Inferior parietal cortex (tissue), 1 donor: ENCODE measurements at regions not wholly inside any gene's neighbourhood (a gene's known extent, or its start where the extent isn't known, plus 50 kb on each side); places are given as distances from the start of the nearest gene placed in this dataset.
"Not testable (repeated sequence)": the region's sequence is repeated elsewhere in the genome, so short reads cannot be mapped to it uniquely, and the experiment has no call there.

Experiments
- DNase-seq: peaks from one replicate; pipeline ENCODE4 v3.0.0-alpha.2; 2016; ENCODE audit errors: extremely low spot score

DNA sequence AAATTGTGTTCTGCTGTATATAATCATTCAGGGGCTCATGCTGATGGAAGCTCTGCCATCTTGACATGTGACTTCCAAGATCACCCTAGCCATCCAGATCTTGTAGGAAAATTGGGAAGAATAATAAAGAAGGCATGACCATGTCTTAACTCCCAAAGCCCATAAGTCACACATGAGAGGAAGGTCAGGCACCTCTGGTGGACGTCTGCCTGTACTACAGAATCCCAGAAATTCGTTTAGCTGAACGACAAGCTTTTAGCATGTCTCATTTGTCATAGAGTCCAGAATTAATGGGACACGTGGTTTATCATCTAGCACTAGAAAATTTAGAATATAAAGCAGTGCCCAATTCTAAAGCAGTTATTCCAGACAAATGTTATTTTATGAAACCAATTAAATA, 212.7 kb downstream of the CENPC start:
- no peak for DNase-seq

- DNase-seq = no peak
Measured at GRCh38 chr4:67328393-67328792, 216.9 kb downstream of the CENPC start.

- DNase-seq = no peak
Measured at GRCh38 chr4:67328018-67328278, 217.4 kb downstream of the CENPC start.

DNA sequence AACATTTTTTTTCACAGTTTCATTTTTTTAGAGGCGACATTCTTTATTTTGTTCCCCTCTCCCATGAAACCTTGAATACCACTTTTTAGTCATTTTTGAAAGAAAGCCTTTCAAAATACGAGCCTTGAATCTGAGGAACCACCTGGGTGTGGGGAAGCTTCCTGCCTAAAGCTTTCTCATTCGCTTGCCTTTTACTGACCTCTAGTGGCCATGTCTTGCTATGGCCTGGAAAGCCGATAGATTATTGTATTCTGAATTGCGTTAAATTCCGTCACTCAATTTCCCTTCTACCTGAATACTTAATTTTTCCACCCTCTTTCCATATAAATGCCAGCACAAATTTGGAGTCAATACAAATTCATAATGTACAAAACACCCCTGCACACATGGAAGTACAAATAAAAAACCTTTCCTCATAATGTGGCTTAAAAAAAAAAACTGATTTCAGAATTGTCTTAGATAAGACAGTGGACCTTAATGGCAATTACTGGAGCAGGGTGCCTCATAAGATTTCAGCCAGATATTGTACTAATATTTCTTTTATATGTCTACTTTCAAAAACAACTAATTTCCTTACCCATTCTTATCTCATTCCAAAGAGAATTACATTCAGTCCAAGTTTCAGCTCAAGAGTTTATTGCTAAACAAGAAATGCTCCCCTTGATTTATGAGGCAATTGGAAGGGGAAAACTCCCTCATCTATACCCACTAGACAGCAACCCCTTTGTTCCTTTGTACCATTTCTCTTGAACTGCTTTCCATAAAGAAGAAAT, 217.9 kb downstream of the CENPC start:
- peak; percentile 92 for DNase-seq

- no peak for DNase-seq
Measured at GRCh38 chr4:67325791-67326190, 219.5 kb downstream of the CENPC start.

GRCh38 chr4:67320645-67321044, 224.7 kb downstream of the CENPC start:
- DNase-seq = no peak

- DNase-seq = not testable (repeated sequence)
Measured at GRCh38 chr4:67319607-67320006, 225.7 kb downstream of the CENPC start.

DNA sequence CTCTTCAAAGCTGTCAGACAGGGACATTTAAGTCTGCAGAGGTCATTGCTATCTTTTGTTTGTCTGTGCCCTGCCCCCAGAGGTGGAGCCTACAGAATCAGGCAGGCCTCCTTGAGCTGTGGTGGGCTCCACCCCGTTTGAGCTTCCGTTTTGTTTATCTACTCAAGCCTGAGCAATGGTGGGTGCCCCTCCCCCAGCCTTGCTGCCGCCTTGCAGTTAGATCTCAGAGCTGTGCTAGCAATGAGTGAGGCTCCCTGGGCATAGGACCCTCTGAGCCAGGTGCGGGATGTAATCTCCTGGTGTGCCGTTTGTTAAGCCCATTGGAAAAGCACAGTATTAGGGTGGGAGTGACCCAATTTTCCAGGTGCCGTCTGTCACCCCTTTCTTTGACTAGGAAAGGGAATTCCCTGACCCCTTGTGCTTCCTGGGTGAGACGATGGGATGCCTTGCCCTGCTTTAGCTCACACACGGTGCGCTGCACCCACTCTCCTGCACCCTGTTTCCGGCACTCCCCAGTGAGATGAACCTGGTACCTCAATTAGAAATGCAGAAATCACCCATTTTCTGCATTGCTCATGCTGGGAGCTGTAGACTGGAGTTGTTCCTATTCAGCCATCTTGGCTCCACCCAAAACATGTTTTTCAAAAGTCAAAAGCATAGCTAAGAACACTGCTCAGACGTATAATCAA, 244.7 kb downstream of the CENPC start:
- not testable (repeated sequence) for DNase-seq

DNA sequence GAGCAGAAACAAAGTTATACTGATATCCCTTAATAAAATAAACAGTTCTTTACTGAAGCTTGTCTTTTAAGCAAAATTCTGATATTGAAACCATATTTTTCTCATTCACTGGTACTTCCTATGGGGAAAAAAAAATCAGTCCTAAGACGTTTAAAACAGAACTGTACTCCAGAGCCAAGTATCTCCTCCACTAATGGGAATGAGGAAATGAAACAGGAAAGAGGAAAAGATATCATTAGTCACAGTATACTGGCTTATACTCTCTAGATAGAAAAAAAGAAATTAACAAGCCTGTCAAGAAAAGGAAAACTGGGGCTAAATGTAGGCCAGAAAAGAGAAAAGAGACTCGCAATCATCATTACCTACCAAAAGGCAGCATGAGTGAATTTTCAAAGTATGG, 252.7 kb downstream of the CENPC start:
- no peak for DNase-seq

- DNase-seq = no peak
Measured at GRCh38 chr4:67292045-67292444, 253.3 kb downstream of the CENPC start.

DNA sequence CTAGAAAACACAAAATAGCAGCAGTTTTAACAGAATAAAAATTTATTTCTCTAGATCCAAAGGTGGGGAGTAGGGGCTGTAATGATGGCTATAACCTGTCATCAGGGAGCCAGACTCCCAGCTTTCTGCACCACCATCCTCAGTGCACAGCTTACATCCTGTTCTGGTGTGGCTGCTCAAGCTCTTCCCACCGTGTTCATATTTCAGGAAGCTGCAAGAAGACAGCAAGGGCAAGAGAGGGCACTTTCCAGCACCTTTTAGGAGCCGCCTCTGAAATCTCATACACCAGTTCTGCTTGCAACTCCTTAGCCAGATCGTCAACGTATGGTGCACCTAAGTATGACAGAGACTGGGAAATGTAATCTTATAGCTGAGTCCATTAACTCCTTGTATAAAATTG, 253.7 kb downstream of the CENPC start:
- DNase-seq = no peak

- no peak for DNase-seq
Measured at GRCh38 chr4:67288964-67289363, 256.3 kb downstream of the CENPC start.

- no peak for DNase-seq
Measured at GRCh38 chr4:67286724-67287123, 258.6 kb downstream of the CENPC start.

DNA sequence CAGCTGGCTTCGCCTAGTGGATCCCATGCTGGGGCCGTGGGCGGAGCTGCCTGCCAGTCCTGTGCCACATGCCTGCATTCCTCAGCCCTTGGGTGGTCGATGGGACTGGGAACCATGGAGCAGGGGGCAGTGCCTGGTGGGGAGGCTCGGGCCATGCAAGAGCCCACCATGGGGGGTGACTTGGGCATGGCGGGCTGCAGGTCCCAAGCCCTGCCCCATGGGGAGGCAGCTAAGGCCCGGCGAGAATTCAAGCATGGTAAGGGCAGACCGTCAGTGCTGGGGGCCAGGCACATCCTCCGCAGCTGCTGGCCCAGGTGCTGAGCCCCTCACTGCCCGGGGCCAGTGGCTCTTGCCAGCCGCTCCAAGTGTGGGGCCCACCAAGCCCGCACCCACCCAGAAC, 262.6 kb downstream of the CENPC start:
- no peak for DNase-seq

DNA sequence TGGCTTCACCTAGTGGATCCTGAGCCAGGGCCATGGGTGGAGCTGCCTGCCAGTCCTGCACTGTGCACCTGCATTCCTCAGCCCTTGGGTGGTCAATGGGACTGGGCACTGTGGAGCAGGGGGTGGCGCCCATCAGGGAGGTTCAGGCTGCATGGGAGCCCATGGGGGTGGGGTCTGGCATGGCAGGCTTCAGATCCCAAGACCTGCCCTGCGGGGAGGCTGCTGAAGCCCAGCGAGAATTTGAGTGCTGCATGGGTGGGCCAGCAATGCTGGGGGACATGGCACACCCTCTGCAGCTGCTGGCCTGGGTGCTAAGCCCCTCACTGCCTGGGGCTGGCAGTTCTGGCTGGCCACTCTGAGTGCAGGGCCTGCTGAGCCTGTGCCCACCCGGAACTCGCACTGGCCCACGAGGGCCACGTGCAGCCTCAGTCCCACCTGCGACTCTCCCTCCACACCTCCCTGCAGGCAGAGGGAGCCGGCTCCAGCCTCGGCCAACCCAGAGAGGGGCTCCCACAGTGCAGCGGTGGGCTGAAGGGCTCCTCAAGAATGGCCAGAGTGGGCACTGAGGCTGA, 270.0 kb downstream of the CENPC start:
- DNase-seq = no peak

- DNase-seq = not testable (repeated sequence)
Measured at GRCh38 chr4:67274671-67275070, 270.6 kb downstream of the CENPC start.

GRCh38 chr4:67273666-67274065, 271.6 kb downstream of the CENPC start:
- no peak for DNase-seq

DNA sequence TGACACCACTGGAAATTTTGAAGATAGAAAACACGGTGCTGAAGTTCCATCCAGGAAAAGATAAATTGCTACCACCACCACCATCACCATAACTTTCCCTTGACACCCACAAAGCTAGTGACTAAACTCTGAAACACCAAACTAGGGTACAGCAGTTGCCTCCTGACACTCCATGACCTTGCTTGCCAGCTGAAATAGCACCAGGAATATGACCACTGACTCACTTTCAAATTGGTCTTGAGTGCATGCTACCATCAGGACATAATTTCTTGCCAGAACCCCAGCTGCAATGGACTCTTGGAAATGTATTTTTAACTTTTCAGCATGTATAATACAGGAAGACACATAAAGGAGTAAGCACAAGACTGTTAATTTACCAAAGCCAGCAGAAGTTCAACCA, 283.3 kb downstream of the CENPC start:
- DNase-seq = no peak

DNA sequence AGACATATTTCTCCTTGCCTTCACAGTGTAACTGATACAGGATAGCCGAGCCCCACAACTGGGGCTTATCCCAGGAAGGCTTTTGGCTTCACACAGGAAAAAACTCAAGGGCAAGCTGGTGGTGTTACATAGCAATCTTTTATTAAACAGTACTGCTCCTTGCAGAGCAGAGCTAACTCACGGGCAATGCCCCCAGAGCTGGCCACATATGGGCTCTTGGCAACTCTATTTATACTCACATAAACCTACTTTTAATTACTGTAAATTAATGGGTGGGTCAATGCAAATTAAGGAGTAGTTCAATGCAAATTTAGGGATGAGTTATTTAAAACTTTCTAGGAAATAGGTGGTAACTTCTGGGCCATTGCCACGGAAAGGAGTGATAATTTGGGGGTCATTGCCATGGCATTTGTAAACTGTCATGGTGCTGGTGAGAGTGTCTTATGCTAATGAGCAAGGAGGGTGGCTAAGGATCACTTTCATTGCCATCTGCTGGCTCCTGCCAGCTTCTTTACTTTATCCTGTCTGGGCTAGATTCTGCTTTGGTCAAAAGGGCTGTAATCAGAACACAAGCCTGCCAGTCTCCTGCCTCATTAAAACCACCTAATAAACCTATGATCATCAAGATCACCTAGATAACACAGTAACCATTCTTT, 288.8 kb downstream of the CENPC start:
- no peak for DNase-seq

GRCh38 chr4:67250131-67250896, 295.0 kb downstream of the CENPC start:
- DNase-seq = no peak

DNA sequence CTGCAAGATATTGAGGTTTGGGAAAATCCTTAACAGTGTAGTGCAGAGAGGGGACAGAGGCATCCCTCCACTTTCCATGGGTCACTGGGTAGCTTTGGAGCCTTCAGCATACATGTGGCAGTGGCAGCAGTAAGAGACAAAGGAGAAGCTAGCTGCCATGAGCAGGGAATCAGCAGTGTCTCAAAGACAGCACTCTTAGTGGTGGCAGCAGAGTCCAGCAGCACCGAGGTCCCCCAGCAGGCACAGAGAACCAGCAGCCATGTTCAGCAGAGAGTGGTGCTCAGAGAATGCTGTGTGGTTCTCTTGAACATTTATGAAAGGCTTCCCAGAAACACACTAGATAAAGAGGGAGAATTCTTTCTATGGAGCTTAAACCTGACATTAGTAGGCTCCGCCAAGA, 308.5 kb downstream of the CENPC start:
- no peak for DNase-seq

DNA sequence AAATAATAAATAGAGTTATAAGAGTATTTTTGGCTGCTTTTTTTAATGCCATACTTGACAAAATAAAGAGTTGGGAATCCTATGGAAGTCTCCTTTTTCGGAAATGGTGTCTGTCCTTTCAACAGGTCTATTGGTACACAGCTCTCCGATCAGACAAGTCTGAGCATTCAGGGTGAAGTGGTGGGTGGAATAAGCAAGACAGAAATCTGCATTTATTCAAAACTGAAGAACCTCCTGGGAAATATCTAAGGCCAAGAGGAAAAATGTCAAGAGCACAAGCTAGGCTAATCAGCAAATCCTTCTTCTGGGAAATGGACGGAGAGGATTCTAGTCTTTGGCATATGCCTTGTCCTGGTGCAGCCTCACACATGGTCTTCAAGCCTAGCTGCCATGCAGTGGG, 309.0 kb downstream of the CENPC start:
- DNase-seq = no peak
